ENCODE measurements at regions not wholly inside any gene's neighbourhood (a gene's known extent, or its start where the extent isn't known, plus 50 kb on each side); places are given as distances from the start of the nearest gene placed in this dataset.
"Not testable (repeated sequence)": the region's sequence is repeated elsewhere in the genome, so short reads cannot be mapped to it uniquely, and the experiment has no call there.

DNA sequence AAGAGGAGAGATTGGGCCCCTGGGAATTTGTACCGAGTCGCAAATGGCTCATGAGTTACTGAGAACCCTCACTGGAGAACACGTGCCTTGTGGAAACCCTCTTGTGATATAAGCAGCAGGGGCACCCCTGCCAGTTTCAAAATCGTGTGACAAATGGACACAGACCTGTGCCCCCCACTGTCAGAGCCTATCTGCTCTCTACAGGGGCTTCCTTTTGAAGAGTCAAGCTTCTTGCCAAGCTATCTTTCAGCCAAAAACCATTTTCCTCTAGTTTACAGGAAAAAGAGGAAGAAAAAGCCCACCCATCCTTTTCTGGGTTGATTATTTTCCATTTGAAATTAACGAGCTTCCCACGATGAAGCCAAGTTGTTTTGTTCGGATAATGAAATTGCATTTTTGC is 64.1 kb upstream of the MPP7 start:
- H3K4me2 ChIP-seq (ENCODE audit: low read length), result no peak overlapping the region
- peak; percentile 58 for DNase-seq
- no peak overlapping the region for H4K5ac ChIP-seq (ENCODE audit: low read length)
- H3K36me3 ChIP-seq (ENCODE audit: control insufficient read depth, insufficient read depth, low read length), result no peaks in the 10 kb centered on the region
- H3K27me3 ChIP-seq (ENCODE audit: insufficient read depth, low read length, poor library complexity), result no peaks in the 10 kb centered on the region
- H3K79me2 ChIP-seq (ENCODE audit: control insufficient read depth, insufficient read depth, low read length), result no peaks in the 10 kb centered on the region
- no peak overlapping the region for H3K4me3 ChIP-seq (ENCODE audit: low read length)
- H3K79me1 ChIP-seq (ENCODE audit: low read length), result no peaks in the 10 kb centered on the region
- no peak overlapping the region for H3K18ac ChIP-seq (ENCODE audit: low read length)
- no peak overlapping the region for H3K23ac ChIP-seq (ENCODE audit: low read length)
- no peak overlapping the region for H2BK5ac ChIP-seq (ENCODE audit: low read length)
- no peak overlapping the region for H3K4ac ChIP-seq (ENCODE audit: low read depth, low read length)
- no peak overlapping the region for H4K8ac ChIP-seq (ENCODE audit: low read depth, low read length)
- no peaks in the 10 kb centered on the region for H3K4me1 ChIP-seq (ENCODE audit: control insufficient read depth, low read depth, low read length)
- no peak overlapping the region for H2AK5ac ChIP-seq (ENCODE audit: low read length)
- H3K27ac ChIP-seq (ENCODE audit: low read depth, low read length), result no peak overlapping the region
- no peak overlapping the region for H2BK15ac ChIP-seq (replicated peaks; ENCODE audit: low read depth)
- no peak overlapping the region for H3K56ac ChIP-seq (ENCODE audit: low read length)
- no CpG with 5 or more reads among the region's 7 CpGs for WGBS (ENCODE audit: extremely low coverage, insufficient coverage, low lambda C conversion rate)
- H2BK120ac ChIP-seq (ENCODE audit: low read depth, low read length), result no peak overlapping the region
- H3K9ac ChIP-seq (ENCODE audit: low read length), result no peak overlapping the region

DNA sequence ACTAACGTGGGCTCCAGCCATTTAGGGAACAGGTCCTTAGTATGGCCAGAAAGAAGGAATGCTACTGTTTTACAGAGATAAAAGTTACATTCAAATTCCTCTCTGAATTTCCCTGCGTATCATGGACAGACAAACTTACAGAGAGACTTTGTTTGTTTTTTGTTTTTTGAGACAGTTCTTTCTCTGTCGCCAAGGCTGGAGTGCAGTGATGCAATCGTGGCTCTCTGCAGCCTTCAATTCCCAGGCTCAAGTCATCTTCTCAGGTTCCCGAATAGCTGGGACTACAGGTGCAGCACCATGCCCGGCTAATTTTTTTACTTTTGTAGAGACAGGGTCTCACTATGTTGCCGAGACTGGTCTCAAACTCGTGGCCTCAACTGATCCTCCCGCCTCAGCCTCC is 64.5 kb upstream of the MPP7 start:
- no peak overlapping the region for H3K4ac ChIP-seq (ENCODE audit: low read depth, low read length)
- H3K27me3 ChIP-seq (ENCODE audit: insufficient read depth, low read length, poor library complexity), result no peaks in the 10 kb centered on the region
- H3K4me2 ChIP-seq (ENCODE audit: low read length), result no peak overlapping the region
- no peaks in the 10 kb centered on the region for H3K79me2 ChIP-seq (ENCODE audit: control insufficient read depth, insufficient read depth, low read length)
- H3K36me3 ChIP-seq (ENCODE audit: control insufficient read depth, insufficient read depth, low read length), result no peaks in the 10 kb centered on the region
- H4K5ac ChIP-seq (ENCODE audit: low read length), result no peak overlapping the region
- no peaks in the 10 kb centered on the region for H3K79me1 ChIP-seq (ENCODE audit: low read length)
- no peak overlapping the region for H3K23ac ChIP-seq (ENCODE audit: low read length)
- H3K4me1 ChIP-seq (ENCODE audit: control insufficient read depth, low read depth, low read length), result no peaks in the 10 kb centered on the region
- H3K56ac ChIP-seq (ENCODE audit: low read length), result no peak overlapping the region
- H2BK5ac ChIP-seq (ENCODE audit: low read length), result no peak overlapping the region
- no peak overlapping the region for H4K8ac ChIP-seq (ENCODE audit: low read depth, low read length)
- no peak overlapping the region for H3K18ac ChIP-seq (ENCODE audit: low read length)
- no CpG with 5 or more reads among the region's 9 CpGs for WGBS (ENCODE audit: extremely low coverage, insufficient coverage, low lambda C conversion rate)
- no peak overlapping the region for H2BK120ac ChIP-seq (ENCODE audit: low read depth, low read length)
- no peak overlapping the region for H2AK5ac ChIP-seq (ENCODE audit: low read length)
- H3K4me3 ChIP-seq (ENCODE audit: low read length), result no peak overlapping the region
- DNase-seq, result no peak
- H2BK15ac ChIP-seq (replicated peaks; ENCODE audit: low read depth), result no peak overlapping the region
- no peak overlapping the region for H3K9ac ChIP-seq (ENCODE audit: low read length)
- no peak overlapping the region for H3K27ac ChIP-seq (ENCODE audit: low read depth, low read length)

DNA sequence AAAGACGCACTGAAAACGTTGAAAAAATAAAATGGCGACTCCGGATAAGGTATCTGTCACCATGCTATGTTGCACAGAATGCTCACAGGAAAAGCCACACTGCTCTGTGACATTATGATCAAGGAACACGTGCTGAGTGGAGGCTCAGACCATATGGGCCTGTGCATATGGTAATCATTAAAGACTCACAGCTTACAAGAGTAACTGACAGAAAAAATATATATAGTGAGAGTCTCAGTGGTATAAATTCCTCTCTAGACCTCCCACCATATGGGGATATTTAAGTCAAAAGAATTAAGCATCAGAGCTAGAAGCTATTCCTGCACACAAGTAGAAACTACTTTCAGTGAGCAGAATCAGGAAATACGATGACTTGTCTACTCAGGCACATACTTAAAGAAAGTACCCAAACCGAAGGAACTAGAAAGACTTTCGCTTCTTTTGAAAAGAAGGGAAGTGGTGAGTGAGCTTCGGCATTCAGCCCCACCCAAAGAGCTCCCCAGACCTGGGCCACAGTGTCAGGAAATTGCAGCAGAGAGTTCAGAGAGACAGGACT is 65.1 kb upstream of the MPP7 start:
- Histone ChIP-seq H2BK5ac (ENCODE audit: low read length) (no peak overlapping the region), H3K4ac (ENCODE audit: low read depth, low read length) (no peak overlapping the region), H3K27me3 (ENCODE audit: insufficient read depth, low read length, poor library complexity) (no peaks in the 10 kb centered on the region), H2BK120ac (ENCODE audit: low read depth, low read length) (no peak overlapping the region), H3K4me3 (ENCODE audit: low read length) (no peak overlapping the region), H3K79me2 (ENCODE audit: control insufficient read depth, insufficient read depth, low read length) (no peaks in the 10 kb centered on the region), H4K5ac (ENCODE audit: low read length) (no peak overlapping the region), H2AK5ac (ENCODE audit: low read length) (no peak overlapping the region), H3K56ac (ENCODE audit: low read length) (no peak overlapping the region), H2BK15ac (replicated peaks; ENCODE audit: low read depth) (no peak overlapping the region), H3K9ac (ENCODE audit: low read length) (no peak overlapping the region), H3K36me3 (ENCODE audit: control insufficient read depth, insufficient read depth, low read length) (no peaks in the 10 kb centered on the region), H3K23ac (ENCODE audit: low read length) (no peak overlapping the region), H4K8ac (ENCODE audit: low read depth, low read length) (no peak overlapping the region), H3K18ac (ENCODE audit: low read length) (no peak overlapping the region), H3K4me1 (ENCODE audit: control insufficient read depth, low read depth, low read length) (no peaks in the 10 kb centered on the region), H3K79me1 (ENCODE audit: low read length) (no peaks in the 10 kb centered on the region), H3K4me2 (ENCODE audit: low read length) (no peak overlapping the region), H3K27ac (ENCODE audit: low read depth, low read length) (no peak overlapping the region)
- no peak for DNase-seq
- no CpG with 5 or more reads among the region's 9 CpGs for WGBS (ENCODE audit: extremely low coverage, insufficient coverage, low lambda C conversion rate)

- H3K79me2 ChIP-seq (ENCODE audit: control insufficient read depth, insufficient read depth, low read length), result no peaks in the 10 kb centered on the region
- no peak overlapping the region for H3K4me2 ChIP-seq (ENCODE audit: low read length)
- no peak overlapping the region for H3K9ac ChIP-seq (ENCODE audit: low read length)
- no peaks in the 10 kb centered on the region for H3K4me1 ChIP-seq (ENCODE audit: control insufficient read depth, low read depth, low read length)
- no peak overlapping the region for H3K4ac ChIP-seq (ENCODE audit: low read depth, low read length)
- no peak overlapping the region for H4K8ac ChIP-seq (ENCODE audit: low read depth, low read length)
- no peak overlapping the region for H3K56ac ChIP-seq (ENCODE audit: low read length)
- H4K5ac ChIP-seq (ENCODE audit: low read length), result no peak overlapping the region
- H3K18ac ChIP-seq (ENCODE audit: low read length), result no peak overlapping the region
- H2AK5ac ChIP-seq (ENCODE audit: low read length), result no peak overlapping the region
- no peak for DNase-seq
- H3K27me3 ChIP-seq (ENCODE audit: insufficient read depth, low read length, poor library complexity), result no peaks in the 10 kb centered on the region
- H3K27ac ChIP-seq (ENCODE audit: low read depth, low read length), result no peak overlapping the region
- no peak overlapping the region for H2BK15ac ChIP-seq (replicated peaks; ENCODE audit: low read depth)
- no peak overlapping the region for H2BK5ac ChIP-seq (ENCODE audit: low read length)
- H3K23ac ChIP-seq (ENCODE audit: low read length), result no peak overlapping the region
- no CpG with 5 or more reads among the region's 2 CpGs for WGBS (ENCODE audit: extremely low coverage, insufficient coverage, low lambda C conversion rate)
- no peaks in the 10 kb centered on the region for H3K79me1 ChIP-seq (ENCODE audit: low read length)
- H2BK120ac ChIP-seq (ENCODE audit: low read depth, low read length), result no peak overlapping the region
- no peaks in the 10 kb centered on the region for H3K36me3 ChIP-seq (ENCODE audit: control insufficient read depth, insufficient read depth, low read length)
- H3K4me3 ChIP-seq (ENCODE audit: low read length), result no peak overlapping the region
Observed at GRCh38 chr10:28370107-28370835, 67.4 kb upstream of the MPP7 start.

- not testable (repeated sequence) for H3K36me3 ChIP-seq (ENCODE audit: control insufficient read depth, insufficient read depth, low read length); H3K4me2 ChIP-seq (ENCODE audit: low read length); H3K27me3 ChIP-seq (ENCODE audit: insufficient read depth, low read length, poor library complexity); H4K8ac ChIP-seq (ENCODE audit: low read depth, low read length); H2AK5ac ChIP-seq (ENCODE audit: low read length); H2BK120ac ChIP-seq (ENCODE audit: low read depth, low read length); H3K56ac ChIP-seq (ENCODE audit: low read length); H3K18ac ChIP-seq (ENCODE audit: low read length); H3K79me1 ChIP-seq (ENCODE audit: low read length); H3K4me3 ChIP-seq (ENCODE audit: low read length); H3K79me2 ChIP-seq (ENCODE audit: control insufficient read depth, insufficient read depth, low read length); H3K27ac ChIP-seq (ENCODE audit: low read depth, low read length); H2BK15ac ChIP-seq (replicated peaks; ENCODE audit: low read depth); H3K4ac ChIP-seq (ENCODE audit: low read depth, low read length); H3K9ac ChIP-seq (ENCODE audit: low read length); H4K5ac ChIP-seq (ENCODE audit: low read length); DNase-seq; H3K4me1 ChIP-seq (ENCODE audit: control insufficient read depth, low read depth, low read length); H2BK5ac ChIP-seq (ENCODE audit: low read length); H3K23ac ChIP-seq (ENCODE audit: low read length)
- WGBS (ENCODE audit: extremely low coverage, insufficient coverage, low lambda C conversion rate), result no CpG with 5 or more reads among the region's 1 CpG
Observed at GRCh38 chr10:28371638-28372037, 68.8 kb upstream of the MPP7 start.

DNA sequence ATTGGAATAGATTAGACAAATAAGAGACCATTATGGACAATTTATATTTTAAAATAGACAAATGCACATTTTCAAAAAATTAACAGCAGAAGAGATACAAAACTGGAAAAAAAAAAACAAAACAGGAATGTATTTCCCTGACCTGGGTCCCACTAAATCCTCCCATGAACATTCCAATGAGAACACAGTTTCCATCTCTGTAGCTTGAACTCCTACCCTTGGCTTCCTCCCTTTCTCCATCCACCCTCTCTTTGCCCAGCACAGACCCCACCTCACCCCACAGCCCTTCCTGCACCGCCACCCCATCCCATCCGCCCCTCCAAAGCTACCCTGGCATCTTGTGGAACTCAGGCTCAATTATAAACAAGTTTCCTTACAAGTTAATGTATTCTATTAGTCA is 71.2 kb upstream of the MPP7 start:
- Histone ChIP-seq H3K79me2 (ENCODE audit: control insufficient read depth, insufficient read depth, low read length) (no peaks in the 10 kb centered on the region), H3K27me3 (ENCODE audit: insufficient read depth, low read length, poor library complexity) (no peaks in the 10 kb centered on the region), H3K9ac (ENCODE audit: low read length) (no peak overlapping the region), H2BK5ac (ENCODE audit: low read length) (no peak overlapping the region), H3K4ac (ENCODE audit: low read depth, low read length) (no peak overlapping the region), H3K36me3 (ENCODE audit: control insufficient read depth, insufficient read depth, low read length) (no peaks in the 10 kb centered on the region), H4K8ac (ENCODE audit: low read depth, low read length) (no peak overlapping the region), H3K4me2 (ENCODE audit: low read length) (no peak overlapping the region), H3K4me3 (ENCODE audit: low read length) (no peak overlapping the region), H2BK15ac (replicated peaks; ENCODE audit: low read depth) (no peak overlapping the region), H3K23ac (ENCODE audit: low read length) (no peak overlapping the region), H3K4me1 (ENCODE audit: control insufficient read depth, low read depth, low read length) (no peaks in the 10 kb centered on the region), H3K79me1 (ENCODE audit: low read length) (no peaks in the 10 kb centered on the region), H4K5ac (ENCODE audit: low read length) (no peak overlapping the region), H2AK5ac (ENCODE audit: low read length) (no peak overlapping the region), H3K18ac (ENCODE audit: low read length) (no peak overlapping the region), H2BK120ac (ENCODE audit: low read depth, low read length) (no peak overlapping the region), H3K27ac (ENCODE audit: low read depth, low read length) (no peak overlapping the region), H3K56ac (ENCODE audit: low read length) (no peak overlapping the region)
- DNase-seq, result no peak
- no CpG with 5 or more reads among the region's 2 CpGs for WGBS (ENCODE audit: extremely low coverage, insufficient coverage, low lambda C conversion rate)

Measured in mesendoderm (in vitro differentiated cells).